MV-4-11 (cell line): ENCODE measurements at regions not wholly inside any gene's neighbourhood (a gene's known extent, or its start where the extent isn't known, plus 50 kb on each side); places are given as distances from the start of the nearest gene placed in this dataset.

Source experiments
- DNase-seq: peaks from one replicate; lab custom pipeline; 2025; lab: John Stamatoyannopoulos, UW

GRCh38 chr14:21735200-21735599 is 61.6 kb upstream of the OR4E1 start:
- no peak for DNase-seq

GRCh38 chr14:21734457-21735074 is 60.9 kb upstream of the OR4E1 start:
- DNase-seq: peak; percentile 35

GRCh38 chr14:21729703-21730233 is 56.1 kb upstream of the OR4E1 start:
- no peak for DNase-seq

- DNase-seq: no peak
These were observed 51.6 kb upstream of the OR4E1 start for GRCh38 chr14:21725250-21725649.

GRCh38 chr14:21724090-21724973 is 50.7 kb upstream of the OR4E1 start:
- DNase-seq: no peak

GRCh38 chr14:21723431-21724045 is 49.9 kb upstream of the OR4E1 start:
- no peak for DNase-seq
